Karpas-422 (cell line): ENCODE measurements at regions not wholly inside any gene's neighbourhood (a gene's known extent, or its start where the extent isn't known, plus 50 kb on each side); places are given as distances from the start of the nearest gene placed in this dataset.

Source experiments
- DNase-seq: peaks from one replicate; pipeline ENCODE4 v3.0.0-alpha.2; 2015
- H2AFZ ChIP-seq: fragments of 200-600 bp; sonication (generic); 2 replicates; pipeline ENCODE4 v1.6.1; 2014; ENCODE audit warnings: antibody characterized with exemption, low read length, mixed read lengths
- H3K27ac ChIP-seq: fragments of 200-600 bp; sonication (generic); 2 replicates; pipeline ENCODE4 v1.5.1; 2014; ENCODE audit warnings: mild to moderate bottlenecking, low read length, moderate library complexity
- H3K27me3 ChIP-seq: fragments of 200-600 bp; sonication (generic); 2 replicates; pipeline ENCODE4 v1.6.1; 2014; ENCODE audit warnings: low read length, mixed read lengths
- H3K36me3 ChIP-seq: fragments of 200-600 bp; sonication (generic); 2 replicates; pipeline ENCODE4 v1.6.1; 2014; ENCODE audit warnings: low read length, mixed read lengths; ENCODE audit not compliant: insufficient read depth
- H3K4me1 ChIP-seq: fragments of 200-600 bp; sonication (generic); 2 replicates; pipeline ENCODE4 v1.6.1; 2014; ENCODE audit warnings: mild to moderate bottlenecking, low read length, mixed read lengths
- H3K4me2 ChIP-seq: fragments of 200-600 bp; sonication (generic); 2 replicates; pipeline ENCODE4 v1.6.1; 2014; ENCODE audit warnings: low read length, low read depth, mild to moderate bottlenecking; ENCODE audit not compliant: poor library complexity, severe bottlenecking
- H3K4me3 ChIP-seq: fragments of 200-600 bp; sonication (generic); 2 replicates; pipeline ENCODE4 v1.5.1; 2014; ENCODE audit warnings: mild to moderate bottlenecking, antibody characterized with exemption, low read length, mixed read lengths
- H3K79me2 ChIP-seq: fragments of 200-600 bp; sonication (generic); 2 replicates; pipeline ENCODE4 v1.6.1; 2014; ENCODE audit warnings: mild to moderate bottlenecking, low read length, mixed read lengths
- H3K9ac ChIP-seq: fragments of 200-600 bp; sonication (generic); 2 replicates; pipeline ENCODE4 v1.6.0; 2014; ENCODE audit warnings: low read length
- H3K9me2 ChIP-seq: fragments of 200-600 bp; sonication (generic), shearing (Covaris generic); replicated peaks from 2 replicates; pipeline ENCODE4 v1.6.0; 2014; ENCODE audit warnings: mild to moderate bottlenecking, low read length, moderate library complexity; ENCODE audit not compliant: insufficient read depth
- H3K9me3 ChIP-seq: fragments of 300-700, 200-600 bp; sonication (generic); 2 replicates; pipeline ENCODE4 v1.6.1; 2014; ENCODE audit warnings: low read length, mixed read lengths
- H4K20me1 ChIP-seq: fragments of 200-600 bp; sonication (generic); 2 replicates; pipeline ENCODE4 v1.6.1; 2014; ENCODE audit warnings: mild to moderate bottlenecking, antibody characterized with exemption, low read length, low read depth; ENCODE audit not compliant: insufficient read depth

DNA sequence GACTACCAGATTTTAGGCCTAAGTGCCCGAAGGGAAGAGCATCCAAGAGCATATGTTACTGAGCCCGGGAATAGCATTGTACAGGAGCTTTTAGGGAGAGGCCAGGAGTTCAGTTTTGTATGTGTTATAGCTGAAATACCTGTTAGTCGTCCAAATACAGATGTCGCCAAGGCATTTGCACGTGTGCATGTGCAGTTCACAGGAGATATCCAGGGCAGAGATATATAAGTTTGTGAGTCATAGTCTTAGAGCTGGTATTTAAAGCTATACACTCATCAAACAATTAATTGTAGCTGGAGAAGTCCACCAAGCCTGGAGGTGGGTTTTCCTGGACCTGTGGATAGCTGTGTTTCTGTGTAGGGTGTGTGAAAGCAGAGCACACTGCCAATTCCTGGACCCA, 394.0 kb upstream of the FZD8 start:
- DNase-seq: no peak

DNA sequence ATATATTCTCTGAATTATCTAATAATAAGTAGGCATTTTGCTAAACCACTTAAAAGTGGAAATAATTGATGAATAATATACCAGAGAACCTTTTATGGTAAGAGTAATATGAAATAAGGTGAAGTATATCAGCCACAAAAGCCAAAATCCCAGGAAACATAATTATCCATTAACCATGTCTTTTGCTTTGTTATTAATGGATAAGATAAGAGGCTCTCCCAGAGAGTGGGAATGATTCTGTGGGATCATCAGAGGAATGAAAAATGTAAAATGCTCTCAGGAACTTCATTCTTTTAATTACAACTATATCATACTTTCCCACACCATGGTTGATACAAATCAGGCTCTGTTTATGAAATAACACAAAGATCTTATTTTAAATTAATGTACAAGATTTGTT, 391.7 kb upstream of the FZD8 start:
- H3K79me2 ChIP-seq: no peaks in the 10 kb centered on the region
- H3K27ac ChIP-seq: no peak overlapping the region
- H3K4me3 ChIP-seq: no peak overlapping the region
- H3K4me1 ChIP-seq: no peaks in the 10 kb centered on the region
- no peak overlapping the region for H3K4me2 ChIP-seq
- DNase-seq: no peak
- no peaks in the 10 kb centered on the region for H3K27me3 ChIP-seq
- no peaks in the 10 kb centered on the region for H3K9me2 ChIP-seq
- H4K20me1 ChIP-seq: no peaks in the 10 kb centered on the region
- no peaks in the 10 kb centered on the region for H3K36me3 ChIP-seq
- H3K9ac ChIP-seq: no peak overlapping the region
- H3K9me3 ChIP-seq: no peaks in the 10 kb centered on the region
- no peak overlapping the region for H2AFZ ChIP-seq

More for the DNA sequence above, 394.0 kb upstream of the FZD8 start:
- Histone ChIP-seq H3K9me2 (no peaks in the 10 kb centered on the region), H3K4me3 (no peak overlapping the region), H3K79me2 (no peaks in the 10 kb centered on the region), H3K4me1 (no peaks in the 10 kb centered on the region), H3K27me3 (no peaks in the 10 kb centered on the region), H2AFZ (no peak overlapping the region), H3K9ac (no peak overlapping the region), H3K4me2 (no peak overlapping the region), H3K36me3 (no peaks in the 10 kb centered on the region), H4K20me1 (no peaks in the 10 kb centered on the region), H3K9me3 (no peaks in the 10 kb centered on the region), H3K27ac (no peak overlapping the region)

DNA sequence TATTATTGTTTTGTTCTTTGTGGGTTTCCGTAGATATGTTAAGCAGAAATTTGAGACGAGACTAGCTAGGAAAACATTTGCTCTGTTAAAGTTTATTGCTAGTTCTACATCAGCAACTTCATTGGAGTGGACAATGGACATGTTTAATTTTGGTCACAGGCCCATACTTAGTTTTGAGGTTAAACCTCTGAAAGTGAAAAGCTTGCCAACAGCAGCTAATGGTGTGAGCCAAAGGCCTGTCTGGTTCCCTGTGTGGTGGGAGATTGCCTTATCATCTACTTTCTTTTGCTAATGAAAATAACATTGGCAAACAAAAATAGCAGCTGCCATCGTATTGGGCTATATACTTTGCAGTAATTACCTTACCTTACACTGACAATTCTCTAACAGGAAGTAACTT, 388.4 kb upstream of the FZD8 start:
- no peak for DNase-seq
- H3K4me2 ChIP-seq: no peak overlapping the region
- H2AFZ ChIP-seq: no peak overlapping the region

DNA sequence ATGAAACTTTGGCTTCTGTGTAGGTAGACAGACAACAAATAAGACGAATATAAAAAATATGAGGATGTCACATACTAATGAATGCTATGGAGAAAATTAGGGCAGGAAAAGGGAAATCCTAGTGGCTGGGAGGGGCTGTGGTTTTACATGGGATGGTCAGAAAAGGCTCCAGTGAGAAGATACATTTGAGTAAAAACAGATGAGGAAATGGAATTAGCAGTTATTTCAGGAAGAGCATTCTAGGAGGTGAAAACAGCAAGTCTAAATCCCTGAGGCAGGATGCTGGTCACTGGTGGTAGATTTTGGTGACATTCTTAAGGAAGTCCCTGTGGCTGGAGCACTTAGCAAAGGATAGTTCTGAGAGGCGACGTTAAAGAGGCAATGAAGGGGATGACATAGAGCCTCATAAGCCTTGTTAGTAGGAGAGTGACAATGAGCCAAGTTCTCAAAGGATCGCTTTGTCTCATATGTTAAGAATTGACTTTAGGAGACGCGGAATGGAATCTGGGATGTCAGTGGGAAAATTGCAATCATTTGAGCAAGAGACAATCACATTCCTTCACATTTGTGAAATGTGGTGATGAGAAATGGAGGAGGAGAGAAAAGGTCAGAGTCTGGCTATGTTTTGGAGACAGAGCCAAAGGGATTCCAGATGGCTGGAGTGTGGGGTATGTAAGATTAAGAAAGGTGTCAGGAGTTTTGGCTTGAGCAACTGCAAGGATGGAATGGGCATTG, 384.7 kb upstream of the FZD8 start:
- no peaks in the 10 kb centered on the region for H3K4me1 ChIP-seq
- no peak overlapping the region for H3K27ac ChIP-seq
- no peaks in the 10 kb centered on the region for H3K79me2 ChIP-seq
- no peak for DNase-seq
- H3K27me3 ChIP-seq: no peaks in the 10 kb centered on the region
- no peaks in the 10 kb centered on the region for H3K9me2 ChIP-seq
- H2AFZ ChIP-seq: no peak overlapping the region
- no peak overlapping the region for H3K4me3 ChIP-seq
- H3K9ac ChIP-seq: no peak overlapping the region
- no peaks in the 10 kb centered on the region for H3K36me3 ChIP-seq
- no peaks in the 10 kb centered on the region; the same call in 1 of the 2 replicates for H3K9me3 ChIP-seq
- no peak overlapping the region for H3K4me2 ChIP-seq
- H4K20me1 ChIP-seq: no peaks in the 10 kb centered on the region

More for the DNA sequence above, 388.4 kb upstream of the FZD8 start:
- no peaks in the 10 kb centered on the region for H3K27me3 ChIP-seq
- H4K20me1 ChIP-seq: no peaks in the 10 kb centered on the region
- H3K9ac ChIP-seq: no peak overlapping the region
- no peak overlapping the region for H3K27ac ChIP-seq
- H3K4me3 ChIP-seq: no peak overlapping the region
- no peaks in the 10 kb centered on the region for H3K79me2 ChIP-seq
- no peaks in the 10 kb centered on the region for H3K36me3 ChIP-seq
- no peaks in the 10 kb centered on the region for H3K9me2 ChIP-seq
- no peaks in the 10 kb centered on the region for H3K4me1 ChIP-seq
- no peaks in the 10 kb centered on the region for H3K9me3 ChIP-seq

DNA sequence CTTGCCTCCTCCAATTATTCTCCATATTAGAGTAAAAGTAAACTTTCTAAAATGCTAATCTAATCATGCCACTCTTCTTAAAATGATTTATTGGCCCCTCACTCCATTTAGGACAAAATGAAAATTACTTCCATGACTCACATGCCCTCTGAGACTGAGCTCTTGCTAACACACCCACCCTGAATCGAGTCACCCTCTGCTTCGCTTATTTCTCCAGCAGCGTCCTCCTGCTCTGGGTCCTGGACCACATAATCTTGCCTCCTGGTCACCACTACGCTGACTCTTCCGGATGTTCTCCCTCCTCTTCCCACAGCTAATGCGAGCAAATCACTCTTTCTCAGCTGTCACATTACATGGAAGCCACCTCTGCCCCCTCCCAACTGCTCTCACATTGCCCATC, 384.0 kb upstream of the FZD8 start:
- Histone ChIP-seq H3K4me2 (no peak overlapping the region), H3K4me3 (no peak overlapping the region), H3K36me3 (no peaks in the 10 kb centered on the region), H3K27ac (no peak overlapping the region), H3K4me1 (no peaks in the 10 kb centered on the region), H2AFZ (no peak overlapping the region), H3K9me3 (no peaks in the 10 kb centered on the region; the same call in 1 of the 2 replicates), H3K79me2 (no peaks in the 10 kb centered on the region), H3K9ac (no peak overlapping the region), H3K27me3 (no peaks in the 10 kb centered on the region), H3K9me2 (no peaks in the 10 kb centered on the region), H4K20me1 (no peaks in the 10 kb centered on the region)
- no peak for DNase-seq

DNA sequence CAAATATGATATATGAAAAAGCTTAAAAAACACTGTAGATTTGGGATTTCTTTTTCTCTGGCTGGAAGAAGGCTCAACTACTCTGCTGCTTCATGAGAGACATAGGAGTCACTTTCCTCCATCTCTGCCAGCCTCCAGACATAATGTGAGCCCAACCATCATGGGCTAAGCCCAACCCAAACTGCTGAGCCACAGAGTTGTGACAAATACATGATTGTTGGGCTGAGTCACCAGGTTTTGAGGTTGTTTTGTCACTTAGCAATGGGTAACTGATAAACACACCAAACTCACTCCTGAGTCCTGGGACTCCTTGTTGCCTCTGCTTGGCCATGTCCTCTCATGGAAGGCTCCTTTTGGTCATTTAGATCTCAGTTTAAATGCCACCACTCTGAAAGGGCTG, 381.8 kb upstream of the FZD8 start:
- no peak overlapping the region for H3K27ac ChIP-seq
- H3K9ac ChIP-seq: no peak overlapping the region
- H3K36me3 ChIP-seq: no peaks in the 10 kb centered on the region
- H3K9me2 ChIP-seq: no peaks in the 10 kb centered on the region
- no peaks in the 10 kb centered on the region for H3K4me1 ChIP-seq
- H3K4me3 ChIP-seq: no peak overlapping the region
- DNase-seq: no peak
- H3K9me3 ChIP-seq: no peaks in the 10 kb centered on the region; the same call in 1 of the 2 replicates
- H3K27me3 ChIP-seq: no peaks in the 10 kb centered on the region
- no peaks in the 10 kb centered on the region for H4K20me1 ChIP-seq
- H3K79me2 ChIP-seq: no peaks in the 10 kb centered on the region
- no peak overlapping the region for H2AFZ ChIP-seq
- no peak overlapping the region for H3K4me2 ChIP-seq

DNA sequence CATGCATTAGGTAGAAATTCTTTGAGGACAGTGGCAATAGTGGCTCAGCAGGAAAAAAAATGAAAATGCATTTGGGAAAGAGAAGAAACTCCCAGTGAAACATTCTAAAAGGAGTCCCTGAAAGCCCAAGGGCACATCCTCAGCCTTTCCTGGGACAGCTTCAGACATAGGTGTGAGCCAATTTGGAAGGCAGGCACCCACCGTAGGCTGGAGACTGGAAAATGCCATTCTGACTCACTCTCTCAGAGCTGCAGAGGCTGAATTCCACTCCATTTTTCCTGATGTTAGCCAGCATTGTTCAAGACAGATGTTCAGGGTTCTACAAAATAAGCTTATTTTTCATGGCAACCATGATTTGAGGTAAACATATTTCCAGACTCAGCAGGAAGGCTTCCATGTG, 379.0 kb upstream of the FZD8 start:
- no peaks in the 10 kb centered on the region for H3K79me2 ChIP-seq
- H4K20me1 ChIP-seq: no peaks in the 10 kb centered on the region
- no peaks in the 10 kb centered on the region for H3K27me3 ChIP-seq
- H3K9me2 ChIP-seq: no peaks in the 10 kb centered on the region
- no peak overlapping the region for H3K9ac ChIP-seq
- no peak overlapping the region for H3K27ac ChIP-seq
- no peaks in the 10 kb centered on the region; the same call in 1 of the 2 replicates for H3K9me3 ChIP-seq
- no peak overlapping the region for H2AFZ ChIP-seq
- H3K4me1 ChIP-seq: no peaks in the 10 kb centered on the region
- no peak overlapping the region for H3K4me2 ChIP-seq
- H3K36me3 ChIP-seq: no peaks in the 10 kb centered on the region
- no peak overlapping the region for H3K4me3 ChIP-seq
- no peak for DNase-seq

DNA sequence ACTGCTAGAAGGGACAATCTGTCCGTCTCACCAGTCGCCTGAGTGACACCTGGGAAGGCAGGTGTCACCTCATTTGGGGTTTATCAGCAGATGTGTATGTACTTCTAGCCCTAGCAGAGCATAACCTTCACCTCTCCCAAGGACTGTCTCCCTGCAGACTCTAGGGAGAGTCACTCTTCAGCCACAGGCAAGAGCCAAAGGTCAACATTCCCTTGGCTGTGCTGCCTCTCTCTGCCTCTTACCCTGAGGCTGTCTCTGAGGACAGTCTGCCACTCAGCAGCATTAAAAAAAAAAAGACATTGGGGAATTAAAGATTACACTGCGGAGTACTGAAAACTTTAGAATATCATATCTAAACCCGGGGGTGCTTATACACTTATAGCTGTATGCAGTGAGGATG, 377.7 kb upstream of the FZD8 start:
- no peaks in the 10 kb centered on the region for H3K36me3 ChIP-seq
- DNase-seq: no peak
- H3K9ac ChIP-seq: no peak overlapping the region
- H3K9me3 ChIP-seq: no peaks in the 10 kb centered on the region; the same call in 1 of the 2 replicates
- H3K4me2 ChIP-seq: no peak overlapping the region
- H3K9me2 ChIP-seq: no peaks in the 10 kb centered on the region
- H3K27ac ChIP-seq: no peak overlapping the region
- H3K4me3 ChIP-seq: no peak overlapping the region
- no peaks in the 10 kb centered on the region for H4K20me1 ChIP-seq
- no peak overlapping the region for H2AFZ ChIP-seq
- H3K4me1 ChIP-seq: no peaks in the 10 kb centered on the region
- H3K27me3 ChIP-seq: no peaks in the 10 kb centered on the region
- H3K79me2 ChIP-seq: no peaks in the 10 kb centered on the region
